ENCODE measurements at regions not wholly inside any gene's neighbourhood (a gene's known extent, or its start where the extent isn't known, plus 50 kb on each side); places are given as distances from the start of the nearest gene placed in this dataset.

DNA sequence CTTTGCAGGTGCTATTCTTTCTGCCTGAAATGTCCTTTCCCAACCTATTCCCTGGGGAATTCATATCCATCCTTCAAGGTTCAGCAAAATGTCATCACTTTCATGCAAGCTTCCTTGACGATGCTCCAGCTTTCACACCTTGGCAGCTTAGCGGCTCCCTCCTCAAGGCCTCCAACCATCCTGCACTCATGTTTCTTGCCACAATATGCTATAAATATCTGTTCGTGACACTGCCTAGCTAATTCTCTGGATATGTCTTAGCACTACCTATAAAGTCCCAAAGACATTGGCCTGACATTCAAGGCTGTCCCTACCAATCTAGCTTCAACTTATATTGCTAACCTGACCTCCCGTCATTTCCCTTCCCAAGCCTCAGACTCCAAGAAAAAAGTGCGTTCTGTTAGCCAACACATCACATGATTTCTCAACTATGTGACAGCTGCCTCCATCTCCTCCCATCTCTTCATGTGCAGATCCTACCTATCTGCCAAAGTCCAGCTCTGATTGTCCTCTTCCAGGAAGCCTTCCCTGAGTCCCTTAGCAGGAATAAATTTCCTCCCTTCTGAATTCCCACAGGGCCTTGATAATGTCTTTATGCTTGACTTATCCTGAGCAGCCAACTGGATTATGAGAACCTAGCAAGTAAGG lies 359.9 kb upstream of the F9 start:
- Mint-ChIP-seq H3K4me1 (peaks cover 19% of the 10 kb centered on the region), H3K27ac (no peak overlapping the region), H3K4me3 (no peak overlapping the region), H3K27me3 (ENCODE audit: low read depth) (peaks cover 6% of the 10 kb centered on the region), H3K9me3 (no peaks in the 10 kb centered on the region), H3K36me3 (no peaks in the 10 kb centered on the region)
- ChIA-PET CTCF (no interaction called here), POLR2A (no interaction called here)
- DNase-seq (ENCODE audit: low spot score), result no peak
- TF ChIP-seq ATF1 (CRISPR knock-in tag; IDR thresholded peaks at IDR 0.05) (no peak), TP53 (CRISPR knock-in tag; IDR thresholded peaks at IDR 0.05) (no peak), TCF7 (CRISPR knock-in tag; IDR thresholded peaks at IDR 0.05; ENCODE audit: low read depth) (no peak), ZNF219 (CRISPR knock-in tag; IDR thresholded peaks at IDR 0.05; ENCODE audit: borderline replicate concordance) (no peak), NR3C1 (CRISPR knock-in tag; conservative IDR thresholded peaks at IDR 0.05; ENCODE audit: low read depth) (no peak), SP1 (CRISPR knock-in tag; conservative IDR thresholded peaks at IDR 0.05) (no peak), GRHL2 (CRISPR knock-in tag; IDR thresholded peaks at IDR 0.05; ENCODE audit: insufficient replicate concordance, severe bottlenecking) (no peak), FOXJ3 (CRISPR knock-in tag; IDR thresholded peaks at IDR 0.05; ENCODE audit: borderline replicate concordance) (no peak), JAZF1 (CRISPR knock-in tag; IDR thresholded peaks at IDR 0.05) (no peak), ZNF121 (CRISPR knock-in tag; IDR thresholded peaks at IDR 0.05) (no peak), NFE2L1 (CRISPR knock-in tag; IDR thresholded peaks at IDR 0.05) (no peak), NFATC4 (CRISPR knock-in tag; IDR thresholded peaks at IDR 0.05) (no peak), ESRRA (CRISPR knock-in tag; IDR thresholded peaks at IDR 0.05; ENCODE audit: borderline replicate concordance) (no peak), TEAD4 (CRISPR knock-in tag; IDR thresholded peaks at IDR 0.05) (no peak), SMAD3 (CRISPR knock-in tag; IDR thresholded peaks at IDR 0.05; ENCODE audit: borderline replicate concordance) (no peak)
- TF ChIP-seq, protein P1, sequence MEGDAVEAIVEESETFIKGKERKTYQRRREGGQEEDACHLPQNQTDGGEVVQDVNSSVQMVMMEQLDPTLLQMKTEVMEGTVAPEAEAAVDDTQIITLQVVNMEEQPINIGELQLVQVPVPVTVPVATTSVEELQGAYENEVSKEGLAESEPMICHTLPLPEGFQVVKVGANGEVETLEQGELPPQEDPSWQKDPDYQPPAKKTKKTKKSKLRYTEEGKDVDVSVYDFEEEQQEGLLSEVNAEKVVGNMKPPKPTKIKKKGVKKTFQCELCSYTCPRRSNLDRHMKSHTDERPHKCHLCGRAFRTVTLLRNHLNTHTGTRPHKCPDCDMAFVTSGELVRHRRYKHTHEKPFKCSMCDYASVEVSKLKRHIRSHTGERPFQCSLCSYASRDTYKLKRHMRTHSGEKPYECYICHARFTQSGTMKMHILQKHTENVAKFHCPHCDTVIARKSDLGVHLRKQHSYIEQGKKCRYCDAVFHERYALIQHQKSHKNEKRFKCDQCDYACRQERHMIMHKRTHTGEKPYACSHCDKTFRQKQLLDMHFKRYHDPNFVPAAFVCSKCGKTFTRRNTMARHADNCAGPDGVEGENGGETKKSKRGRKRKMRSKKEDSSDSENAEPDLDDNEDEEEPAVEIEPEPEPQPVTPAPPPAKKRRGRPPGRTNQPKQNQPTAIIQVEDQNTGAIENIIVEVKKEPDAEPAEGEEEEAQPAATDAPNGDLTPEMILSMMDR (IDR thresholded peaks at IDR 0.05), result no peak
- TF ChIP-seq, protein P2, sequence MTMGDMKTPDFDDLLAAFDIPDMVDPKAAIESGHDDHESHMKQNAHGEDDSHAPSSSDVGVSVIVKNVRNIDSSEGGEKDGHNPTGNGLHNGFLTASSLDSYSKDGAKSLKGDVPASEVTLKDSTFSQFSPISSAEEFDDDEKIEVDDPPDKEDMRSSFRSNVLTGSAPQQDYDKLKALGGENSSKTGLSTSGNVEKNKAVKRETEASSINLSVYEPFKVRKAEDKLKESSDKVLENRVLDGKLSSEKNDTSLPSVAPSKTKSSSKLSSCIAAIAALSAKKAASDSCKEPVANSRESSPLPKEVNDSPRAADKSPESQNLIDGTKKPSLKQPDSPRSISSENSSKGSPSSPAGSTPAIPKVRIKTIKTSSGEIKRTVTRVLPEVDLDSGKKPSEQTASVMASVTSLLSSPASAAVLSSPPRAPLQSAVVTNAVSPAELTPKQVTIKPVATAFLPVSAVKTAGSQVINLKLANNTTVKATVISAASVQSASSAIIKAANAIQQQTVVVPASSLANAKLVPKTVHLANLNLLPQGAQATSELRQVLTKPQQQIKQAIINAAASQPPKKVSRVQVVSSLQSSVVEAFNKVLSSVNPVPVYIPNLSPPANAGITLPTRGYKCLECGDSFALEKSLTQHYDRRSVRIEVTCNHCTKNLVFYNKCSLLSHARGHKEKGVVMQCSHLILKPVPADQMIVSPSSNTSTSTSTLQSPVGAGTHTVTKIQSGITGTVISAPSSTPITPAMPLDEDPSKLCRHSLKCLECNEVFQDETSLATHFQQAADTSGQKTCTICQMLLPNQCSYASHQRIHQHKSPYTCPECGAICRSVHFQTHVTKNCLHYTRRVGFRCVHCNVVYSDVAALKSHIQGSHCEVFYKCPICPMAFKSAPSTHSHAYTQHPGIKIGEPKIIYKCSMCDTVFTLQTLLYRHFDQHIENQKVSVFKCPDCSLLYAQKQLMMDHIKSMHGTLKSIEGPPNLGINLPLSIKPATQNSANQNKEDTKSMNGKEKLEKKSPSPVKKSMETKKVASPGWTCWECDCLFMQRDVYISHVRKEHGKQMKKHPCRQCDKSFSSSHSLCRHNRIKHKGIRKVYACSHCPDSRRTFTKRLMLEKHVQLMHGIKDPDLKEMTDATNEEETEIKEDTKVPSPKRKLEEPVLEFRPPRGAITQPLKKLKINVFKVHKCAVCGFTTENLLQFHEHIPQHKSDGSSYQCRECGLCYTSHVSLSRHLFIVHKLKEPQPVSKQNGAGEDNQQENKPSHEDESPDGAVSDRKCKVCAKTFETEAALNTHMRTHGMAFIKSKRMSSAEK (CRISPR knock-in tag; IDR thresholded peaks at IDR 0.05; ENCODE audit: borderline replicate concordance), result no peak
- TF ChIP-seq, protein P3, sequence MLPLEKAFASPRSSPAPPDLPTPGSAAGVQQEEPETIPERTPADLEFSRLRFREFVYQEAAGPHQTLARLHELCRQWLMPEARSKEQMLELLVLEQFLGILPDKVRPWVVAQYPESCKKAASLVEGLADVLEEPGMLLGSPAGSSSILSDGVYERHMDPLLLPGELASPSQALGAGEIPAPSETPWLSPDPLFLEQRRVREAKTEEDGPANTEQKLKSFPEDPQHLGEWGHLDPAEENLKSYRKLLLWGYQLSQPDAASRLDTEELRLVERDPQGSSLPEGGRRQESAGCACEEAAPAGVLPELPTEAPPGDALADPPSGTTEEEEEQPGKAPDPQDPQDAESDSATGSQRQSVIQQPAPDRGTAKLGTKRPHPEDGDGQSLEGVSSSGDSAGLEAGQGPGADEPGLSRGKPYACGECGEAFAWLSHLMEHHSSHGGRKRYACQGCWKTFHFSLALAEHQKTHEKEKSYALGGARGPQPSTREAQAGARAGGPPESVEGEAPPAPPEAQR (CRISPR knock-in tag; IDR thresholded peaks at IDR 0.05), result no peak
- TF ChIP-seq, protein P4, sequence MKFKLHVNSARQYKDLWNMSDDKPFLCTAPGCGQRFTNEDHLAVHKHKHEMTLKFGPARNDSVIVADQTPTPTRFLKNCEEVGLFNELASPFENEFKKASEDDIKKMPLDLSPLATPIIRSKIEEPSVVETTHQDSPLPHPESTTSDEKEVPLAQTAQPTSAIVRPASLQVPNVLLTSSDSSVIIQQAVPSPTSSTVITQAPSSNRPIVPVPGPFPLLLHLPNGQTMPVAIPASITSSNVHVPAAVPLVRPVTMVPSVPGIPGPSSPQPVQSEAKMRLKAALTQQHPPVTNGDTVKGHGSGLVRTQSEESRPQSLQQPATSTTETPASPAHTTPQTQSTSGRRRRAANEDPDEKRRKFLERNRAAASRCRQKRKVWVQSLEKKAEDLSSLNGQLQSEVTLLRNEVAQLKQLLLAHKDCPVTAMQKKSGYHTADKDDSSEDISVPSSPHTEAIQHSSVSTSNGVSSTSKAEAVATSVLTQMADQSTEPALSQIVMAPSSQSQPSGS (CRISPR knock-in tag; IDR thresholded peaks at IDR 0.05; ENCODE audit: borderline replicate concordance, low read depth), result no peak
- TF ChIP-seq, protein P5, sequence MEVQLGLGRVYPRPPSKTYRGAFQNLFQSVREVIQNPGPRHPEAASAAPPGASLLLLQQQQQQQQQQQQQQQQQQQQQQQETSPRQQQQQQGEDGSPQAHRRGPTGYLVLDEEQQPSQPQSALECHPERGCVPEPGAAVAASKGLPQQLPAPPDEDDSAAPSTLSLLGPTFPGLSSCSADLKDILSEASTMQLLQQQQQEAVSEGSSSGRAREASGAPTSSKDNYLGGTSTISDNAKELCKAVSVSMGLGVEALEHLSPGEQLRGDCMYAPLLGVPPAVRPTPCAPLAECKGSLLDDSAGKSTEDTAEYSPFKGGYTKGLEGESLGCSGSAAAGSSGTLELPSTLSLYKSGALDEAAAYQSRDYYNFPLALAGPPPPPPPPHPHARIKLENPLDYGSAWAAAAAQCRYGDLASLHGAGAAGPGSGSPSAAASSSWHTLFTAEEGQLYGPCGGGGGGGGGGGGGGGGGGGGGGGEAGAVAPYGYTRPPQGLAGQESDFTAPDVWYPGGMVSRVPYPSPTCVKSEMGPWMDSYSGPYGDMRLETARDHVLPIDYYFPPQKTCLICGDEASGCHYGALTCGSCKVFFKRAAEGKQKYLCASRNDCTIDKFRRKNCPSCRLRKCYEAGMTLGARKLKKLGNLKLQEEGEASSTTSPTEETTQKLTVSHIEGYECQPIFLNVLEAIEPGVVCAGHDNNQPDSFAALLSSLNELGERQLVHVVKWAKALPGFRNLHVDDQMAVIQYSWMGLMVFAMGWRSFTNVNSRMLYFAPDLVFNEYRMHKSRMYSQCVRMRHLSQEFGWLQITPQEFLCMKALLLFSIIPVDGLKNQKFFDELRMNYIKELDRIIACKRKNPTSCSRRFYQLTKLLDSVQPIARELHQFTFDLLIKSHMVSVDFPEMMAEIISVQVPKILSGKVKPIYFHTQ (CRISPR knock-in tag; IDR thresholded peaks at IDR 0.05), result no peak
- ATAC-seq, result no peak

Data from WTC11 (cell line).